NCI-H226 (cell line): ENCODE measurements at regions not wholly inside any gene's neighbourhood (a gene's known extent, or its start where the extent isn't known, plus 50 kb on each side); places are given as distances from the start of the nearest gene placed in this dataset.
"Not testable (repeated sequence)": the region's sequence is repeated elsewhere in the genome, so short reads cannot be mapped to it uniquely, and the experiment has no call there.

Experiments used
- DNase-seq: peaks from one replicate; pipeline ENCODE4 v3.0.0-alpha.2; 2015

GRCh38 chr9:81424431-81424830 lies 264.9 kb downstream of the TLE1 start:
- no peak for DNase-seq

- no peak for DNase-seq
Observed at GRCh38 chr9:81423589-81424326, 265.6 kb downstream of the TLE1 start.

GRCh38 chr9:81421090-81421489 lies 268.3 kb downstream of the TLE1 start:
- not testable (repeated sequence) for DNase-seq

- no peak for DNase-seq
Observed at GRCh38 chr9:81420024-81420423, 269.3 kb downstream of the TLE1 start.

GRCh38 chr9:81417941-81418340 lies 271.4 kb downstream of the TLE1 start:
- no peak for DNase-seq

- no peak for DNase-seq
Observed at GRCh38 chr9:81417299-81417675, 272.1 kb downstream of the TLE1 start.

- no peak for DNase-seq
Observed at GRCh38 chr9:81416476-81417298, 272.7 kb downstream of the TLE1 start.

GRCh38 chr9:81414836-81415235 lies 274.5 kb downstream of the TLE1 start:
- DNase-seq: no peak

- no peak for DNase-seq
Observed at GRCh38 chr9:81411961-81412360, 277.4 kb downstream of the TLE1 start.

GRCh38 chr9:81410201-81410600 lies 279.1 kb downstream of the TLE1 start:
- peak; percentile 61 for DNase-seq

GRCh38 chr9:81408951-81409350 lies 280.4 kb downstream of the TLE1 start:
- DNase-seq: no peak

GRCh38 chr9:81404931-81405598 lies 284.3 kb downstream of the TLE1 start:
- no peak for DNase-seq

- DNase-seq: no peak
Observed at GRCh38 chr9:81397481-81398381, 291.6 kb downstream of the TLE1 start.

GRCh38 chr9:81396528-81396927 lies 292.8 kb downstream of the TLE1 start:
- DNase-seq: no peak

GRCh38 chr9:81395676-81396054 lies 293.7 kb downstream of the TLE1 start:
- no peak for DNase-seq

- DNase-seq: no peak
Observed at GRCh38 chr9:81394881-81395675, 294.3 kb downstream of the TLE1 start.

GRCh38 chr9:81393985-81394811 lies 295.1 kb downstream of the TLE1 start:
- no peak for DNase-seq

GRCh38 chr9:81391457-81391825 lies 297.9 kb downstream of the TLE1 start:
- no peak for DNase-seq

- no peak for DNase-seq
Observed at GRCh38 chr9:81390792-81391456, 298.4 kb downstream of the TLE1 start.

GRCh38 chr9:81389569-81389993 lies 299.8 kb downstream of the TLE1 start:
- peak; percentile 96 for DNase-seq
